ENCODE measurements at regions not wholly inside any gene's neighbourhood (a gene's known extent, or its start where the extent isn't known, plus 50 kb on each side); places are given as distances from the start of the nearest gene placed in this dataset.

DNA sequence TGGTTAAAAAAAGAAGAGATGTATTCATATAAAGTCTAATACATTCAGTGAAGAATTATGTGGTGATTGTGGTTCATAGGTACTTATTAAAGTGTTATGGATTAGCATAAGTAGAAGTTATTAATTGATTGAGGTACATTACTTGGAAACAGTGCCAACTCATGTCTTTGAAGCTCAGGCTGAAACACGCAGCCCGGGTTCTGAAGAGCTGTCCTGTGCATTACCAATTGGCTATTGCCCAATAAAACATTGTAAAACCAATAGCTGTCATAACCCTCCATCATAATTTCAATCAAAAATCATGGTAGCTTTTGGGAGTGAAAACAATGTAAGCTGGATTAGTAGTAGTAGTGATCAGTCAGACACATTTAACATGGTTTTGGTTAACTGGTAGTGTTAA is 560.1 kb downstream of the MCTP2 start (continued):
- TF ChIP-seq, protein P1, sequence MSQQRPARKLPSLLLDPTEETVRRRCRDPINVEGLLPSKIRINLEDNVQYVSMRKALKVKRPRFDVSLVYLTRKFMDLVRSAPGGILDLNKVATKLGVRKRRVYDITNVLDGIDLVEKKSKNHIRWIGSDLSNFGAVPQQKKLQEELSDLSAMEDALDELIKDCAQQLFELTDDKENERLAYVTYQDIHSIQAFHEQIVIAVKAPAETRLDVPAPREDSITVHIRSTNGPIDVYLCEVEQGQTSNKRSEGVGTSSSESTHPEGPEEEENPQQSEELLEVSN (IDR thresholded peaks at IDR 0.05) = no peak

All from H1 (cell line).